ENCODE measurements at regions not wholly inside any gene's neighbourhood (a gene's known extent, or its start where the extent isn't known, plus 50 kb on each side); places are given as distances from the start of the nearest gene placed in this dataset.
"Not testable (repeated sequence)": the region's sequence is repeated elsewhere in the genome, so short reads cannot be mapped to it uniquely, and the experiment has no call there.

DNA sequence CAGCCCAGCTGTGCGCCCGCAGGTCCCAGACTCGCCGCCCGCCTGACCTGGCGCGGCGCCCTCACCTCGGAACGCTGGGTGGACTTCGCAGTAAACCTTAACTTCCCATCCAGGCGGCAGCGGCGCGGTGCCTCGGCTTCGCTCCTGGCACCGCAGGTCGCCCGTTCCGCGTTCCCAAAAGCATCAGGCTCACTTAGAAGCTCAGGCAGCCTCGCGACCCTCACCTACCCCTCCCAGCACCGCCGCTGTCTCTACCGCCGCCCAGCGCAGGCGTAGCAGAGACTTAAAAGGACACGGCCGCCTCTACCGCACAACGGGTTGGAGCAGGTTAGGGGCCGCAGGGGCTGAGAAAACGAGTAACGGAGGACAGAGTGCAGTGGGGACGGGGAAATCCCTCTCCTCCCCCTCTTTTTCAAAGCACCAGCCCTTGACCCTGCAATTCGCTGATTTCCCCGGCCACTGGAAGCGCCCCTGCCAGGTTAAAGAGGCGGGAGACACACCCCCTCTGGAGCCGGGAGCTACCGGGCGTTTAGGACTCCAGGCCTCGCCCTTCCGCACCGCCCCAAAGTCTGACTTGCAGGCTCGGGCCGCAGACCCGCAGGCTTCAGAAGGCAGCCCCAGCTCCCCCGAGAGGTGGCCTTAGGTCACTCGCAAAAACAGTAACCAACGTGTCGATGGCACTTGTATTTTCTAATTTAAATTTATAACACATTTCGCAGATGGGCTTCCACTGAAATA is 328.5 kb downstream of the FAM72C start:
- no peak for DNase-seq (ENCODE audit: low read depth in 2 of 2, low spot score in 1 of 2)

DNA sequence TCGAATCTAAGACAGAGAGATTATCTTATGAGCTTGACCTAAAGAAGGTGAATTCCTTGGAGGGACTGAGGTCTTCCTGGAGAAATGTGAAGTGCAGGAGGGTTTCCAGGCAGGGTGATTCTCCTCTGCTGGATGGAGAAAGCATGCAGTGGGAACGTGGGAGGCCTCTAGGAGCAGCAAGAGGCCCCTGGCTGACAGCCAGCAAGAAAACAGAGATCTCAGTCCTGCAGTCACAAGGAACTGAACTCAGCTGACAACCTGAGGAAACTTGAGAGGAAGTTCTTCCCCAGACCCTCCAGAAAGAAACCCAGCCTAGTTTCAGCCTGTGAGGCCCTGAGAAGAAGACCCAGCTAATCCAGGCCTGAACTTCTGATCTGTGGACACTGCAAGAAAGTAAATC is 345.9 kb downstream of the FAM72C start:
- DNase-seq (ENCODE audit: low read depth in 2 of 2, low spot score in 1 of 2), result no peak

DNA sequence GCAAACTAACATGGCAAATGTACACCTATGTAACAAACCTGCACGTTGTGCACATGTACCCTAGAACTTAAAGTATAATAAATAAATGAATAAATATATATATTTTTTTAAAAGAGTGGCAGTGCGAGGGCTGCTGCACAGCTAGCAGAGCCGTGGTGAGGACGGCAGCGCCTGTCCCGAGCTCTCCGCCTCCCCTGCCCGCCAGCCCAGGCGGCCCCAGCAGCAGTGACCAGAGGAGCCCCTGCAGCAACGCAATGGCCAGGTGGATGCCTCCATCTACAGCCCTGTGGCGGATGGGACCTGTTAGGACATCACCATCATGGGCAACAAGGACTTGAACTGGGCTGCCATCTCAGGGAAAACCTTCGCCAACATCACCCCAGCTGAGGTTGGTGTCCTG is 351.9 kb downstream of the FAM72C start:
- DNase-seq (ENCODE audit: low read depth in 2 of 2, low spot score in 1 of 2), result no peak

DNA sequence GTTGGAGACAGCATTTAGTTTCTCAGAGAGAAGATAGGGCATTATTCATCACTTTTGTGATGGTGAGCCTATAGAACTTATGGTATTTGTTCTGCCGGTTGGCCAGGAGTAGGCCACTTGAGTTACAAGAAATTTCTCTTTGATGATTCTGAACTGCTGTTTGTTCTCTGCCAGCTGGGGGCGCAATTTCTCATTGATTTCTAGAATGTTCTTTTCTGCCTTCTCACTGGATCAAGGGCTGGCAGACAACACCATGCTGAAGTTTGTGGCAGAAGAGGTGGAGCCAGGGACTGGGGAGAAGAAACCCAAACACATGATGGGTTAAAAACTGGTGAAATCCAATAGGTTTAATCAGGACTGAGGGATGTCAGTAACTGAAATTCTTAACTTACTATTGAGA is 360.6 kb downstream of the FAM72C start:
- no peak for DNase-seq (ENCODE audit: low read depth in 2 of 2, low spot score in 1 of 2)

DNA sequence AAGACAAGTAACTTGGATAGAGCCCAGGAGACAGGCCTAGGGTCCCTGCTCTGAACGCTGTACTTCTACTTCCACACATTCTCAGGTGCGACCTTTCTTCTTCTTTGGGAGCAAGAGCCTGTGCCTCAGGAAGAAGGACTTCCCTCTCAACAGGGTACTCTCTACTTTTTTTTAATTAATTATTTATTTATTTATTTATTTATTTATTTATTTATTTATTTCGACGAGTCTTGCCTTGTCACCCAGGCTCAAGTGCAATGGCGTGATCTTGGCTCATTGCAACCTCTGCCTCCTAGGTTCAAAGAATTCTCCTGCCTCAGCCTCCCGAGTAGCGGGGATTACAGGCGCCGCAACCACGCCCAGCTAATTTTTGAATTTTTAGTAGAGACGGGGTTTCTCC is 361.6 kb downstream of the FAM72C start:
- DNase-seq (ENCODE audit: low read depth in 2 of 2, low spot score in 1 of 2), result no peak

DNA sequence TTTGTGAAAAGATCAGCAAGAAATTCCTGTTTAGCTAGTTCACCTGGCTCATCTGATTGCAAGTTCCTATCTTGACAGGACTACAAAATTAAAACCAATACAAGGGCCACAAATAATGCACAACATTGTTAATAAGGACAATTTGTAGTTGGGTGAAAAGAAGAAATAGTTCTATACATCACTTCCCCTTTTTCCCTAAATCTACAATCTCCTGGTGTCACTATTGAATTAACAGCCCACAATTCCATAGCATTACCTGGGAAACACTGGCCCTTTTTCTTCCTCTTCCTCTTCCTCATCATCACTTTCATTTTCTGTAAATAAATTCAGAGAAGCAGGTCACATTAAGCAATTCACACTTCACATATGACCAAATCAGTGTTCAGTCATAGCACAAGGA is 366.9 kb downstream of the FAM72C start:
- no peak for DNase-seq (ENCODE audit: low read depth in 2 of 2, low spot score in 1 of 2)

DNA sequence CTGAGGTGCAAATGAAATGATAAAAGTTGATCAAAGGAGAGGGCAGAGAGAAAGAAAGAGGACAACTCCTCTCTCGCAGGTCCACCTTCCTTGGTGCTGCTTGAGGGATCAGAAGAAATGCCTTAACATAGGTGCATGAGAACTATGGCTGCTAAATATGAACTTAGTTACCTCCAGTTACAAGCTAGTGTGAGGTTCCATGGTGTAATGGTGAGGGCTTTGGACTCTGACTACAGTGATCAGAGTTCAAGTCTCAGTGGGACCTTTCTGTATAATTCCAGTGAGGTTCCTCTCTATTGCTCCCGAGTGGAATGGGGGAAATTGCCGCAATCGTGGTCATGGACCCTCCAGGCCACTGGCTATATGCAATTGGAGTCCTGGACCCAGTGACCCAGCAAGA is 387.3 kb downstream of the FAM72C start:
- no peak for DNase-seq (ENCODE audit: low read depth in 2 of 2, low spot score in 1 of 2)

DNA sequence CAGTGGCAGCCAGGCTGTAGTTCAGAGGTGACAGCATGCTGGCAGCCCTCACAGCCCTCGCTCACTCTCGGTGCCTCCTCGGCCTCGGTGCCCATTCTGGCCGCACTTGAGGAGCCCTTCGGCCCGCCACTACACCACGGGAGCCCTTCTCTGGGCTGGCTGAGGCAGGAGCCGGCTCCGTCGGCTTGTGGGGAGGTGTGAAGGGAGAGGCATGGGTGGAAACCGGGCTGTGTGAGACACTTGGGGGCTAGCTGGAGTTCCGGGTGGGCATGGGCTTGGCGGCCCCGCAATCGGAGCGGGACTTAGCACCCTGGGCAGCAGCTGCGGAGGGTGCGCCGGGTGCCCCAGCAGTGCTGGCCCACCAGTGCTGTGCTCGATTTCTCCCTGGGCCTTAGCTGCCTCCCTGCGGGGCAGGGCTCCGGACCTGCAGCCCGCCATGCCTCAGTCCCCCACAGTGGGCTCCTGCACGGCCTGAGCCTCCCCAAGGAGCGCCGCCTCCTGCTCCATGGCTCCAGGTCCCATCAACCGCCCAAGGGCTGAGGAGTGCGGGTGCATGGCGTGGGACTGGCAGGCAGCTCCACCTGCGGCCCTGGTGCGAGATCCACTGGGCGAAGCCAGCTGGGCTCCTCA is 396.8 kb downstream of the FAM72C start:
- DNase-seq (ENCODE audit: low read depth in 2 of 2, low spot score in 1 of 2), result no peak

DNA sequence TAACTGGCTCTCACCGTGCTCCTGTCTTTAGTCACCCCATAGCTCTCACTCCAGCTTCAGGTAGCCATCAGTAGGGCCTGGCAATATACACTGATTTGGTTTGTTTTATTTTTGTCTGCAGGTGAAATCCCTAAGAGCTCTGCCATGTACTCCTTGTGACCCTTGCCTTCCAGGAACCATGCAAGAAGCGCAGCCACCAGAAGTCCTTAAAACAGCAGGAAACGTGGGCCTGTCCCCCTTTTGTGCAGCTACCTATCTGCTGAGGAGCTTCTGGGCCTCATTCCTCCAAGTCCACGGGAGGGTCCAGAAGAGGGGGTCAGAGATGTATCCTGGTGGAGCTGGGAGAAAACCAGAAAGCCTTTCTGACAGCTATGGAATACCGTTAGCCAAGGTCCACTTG is 399.1 kb downstream of the FAM72C start:
- not testable (repeated sequence) for DNase-seq (ENCODE audit: low read depth in 2 of 2, low spot score in 1 of 2)

DNA sequence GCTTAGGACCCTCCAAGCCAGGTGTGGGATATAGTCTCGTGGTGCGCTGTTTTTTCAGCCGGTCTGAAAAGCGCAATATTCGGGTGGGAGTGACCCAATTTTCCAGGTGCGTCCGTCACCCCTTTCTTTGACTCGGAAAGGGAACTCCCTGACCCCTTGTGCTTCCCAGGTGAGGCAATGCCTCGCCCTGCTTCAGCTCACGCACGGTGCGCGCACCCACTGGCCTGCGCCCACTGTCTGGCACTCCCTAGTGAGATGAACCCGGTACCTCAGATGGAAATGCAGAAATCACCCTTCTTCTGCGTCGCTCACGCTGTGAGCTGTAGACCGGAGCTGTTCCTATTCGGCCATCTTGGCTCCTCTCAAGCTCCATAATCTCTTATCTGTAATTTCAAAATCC is 408.0 kb downstream of the FAM72C start:
- not testable (repeated sequence) for DNase-seq (ENCODE audit: low read depth in 2 of 2, low spot score in 1 of 2)

DNA sequence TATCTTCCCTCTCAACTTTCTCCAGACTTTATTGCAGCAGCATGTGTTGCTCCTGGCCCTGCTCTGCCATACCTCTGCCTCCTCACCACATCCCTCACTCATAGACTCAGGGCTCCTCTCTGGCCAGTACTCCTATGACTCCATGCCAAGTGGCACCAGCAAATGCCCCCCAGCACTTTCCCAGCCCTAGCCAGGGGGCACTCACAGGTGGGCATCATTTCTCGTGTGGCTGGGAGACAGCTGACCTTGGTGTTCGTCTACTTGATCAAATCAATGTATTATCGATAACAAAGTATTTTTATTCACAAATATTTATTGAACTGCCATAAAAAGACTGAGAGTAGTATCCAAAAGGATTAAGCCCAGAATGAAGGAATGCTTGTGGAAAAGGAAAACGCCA is 418.2 kb downstream of the FAM72C start:
- DNase-seq (ENCODE audit: low read depth in 2 of 2, low spot score in 1 of 2), result no peak

DNA sequence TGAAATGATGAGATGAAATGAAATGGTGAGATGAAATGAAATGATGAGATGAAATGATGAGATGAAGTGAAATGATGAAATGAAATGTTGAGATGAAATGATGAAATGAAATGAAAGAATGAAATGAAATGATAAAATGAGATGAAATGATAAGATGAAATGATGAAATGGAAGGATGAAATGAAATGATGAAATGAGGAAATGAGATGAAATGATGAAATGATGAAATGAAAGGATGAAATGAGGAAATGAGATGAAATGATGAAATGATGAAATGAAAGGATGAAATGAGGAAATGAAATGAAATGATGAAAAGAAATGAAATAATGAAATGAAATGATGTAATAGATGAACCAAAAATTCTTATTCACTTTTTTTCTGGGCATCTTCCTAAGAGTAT is 467.1 kb downstream of the FAM72C start:
- DNase-seq (ENCODE audit: low read depth in 2 of 2, low spot score in 1 of 2), result not testable (repeated sequence)

DNA sequence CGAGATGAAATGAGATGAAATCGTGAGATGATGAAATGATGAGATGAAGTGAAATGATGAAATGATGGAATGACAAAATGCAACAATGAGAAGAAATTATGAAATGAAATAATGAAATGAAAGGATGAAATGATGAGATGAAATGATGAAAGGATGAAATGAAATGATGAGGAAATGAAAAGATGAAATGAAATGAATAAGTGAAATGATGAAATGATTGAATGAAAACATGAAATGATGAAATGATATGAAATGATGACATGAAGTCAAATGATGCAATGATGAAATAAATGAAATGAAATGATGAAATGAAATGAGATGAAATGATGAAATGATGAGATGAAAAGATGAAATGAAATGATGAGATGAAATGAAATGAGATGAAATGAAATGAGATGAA is 467.7 kb downstream of the FAM72C start:
- not testable (repeated sequence) for DNase-seq (ENCODE audit: low read depth in 2 of 2, low spot score in 1 of 2)

DNA sequence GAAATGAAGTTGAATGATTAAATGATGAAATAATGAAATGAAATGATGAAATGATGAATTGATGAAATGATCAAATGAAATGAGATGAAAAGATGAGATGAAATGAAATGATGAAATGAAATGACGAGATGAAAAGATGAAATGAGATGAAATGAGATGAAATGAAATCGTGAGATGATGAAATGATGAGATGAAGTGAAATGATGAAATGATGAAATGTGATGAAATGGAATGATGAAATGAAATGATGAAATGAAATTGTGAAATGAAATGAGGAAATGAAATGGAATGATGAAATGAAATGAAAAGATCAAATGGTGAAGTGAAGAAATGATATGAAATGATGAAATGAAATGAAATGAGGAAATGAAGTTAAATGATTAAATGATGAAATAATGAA is 468.7 kb downstream of the FAM72C start:
- not testable (repeated sequence) for DNase-seq (ENCODE audit: low read depth in 2 of 2, low spot score in 1 of 2)

DNA sequence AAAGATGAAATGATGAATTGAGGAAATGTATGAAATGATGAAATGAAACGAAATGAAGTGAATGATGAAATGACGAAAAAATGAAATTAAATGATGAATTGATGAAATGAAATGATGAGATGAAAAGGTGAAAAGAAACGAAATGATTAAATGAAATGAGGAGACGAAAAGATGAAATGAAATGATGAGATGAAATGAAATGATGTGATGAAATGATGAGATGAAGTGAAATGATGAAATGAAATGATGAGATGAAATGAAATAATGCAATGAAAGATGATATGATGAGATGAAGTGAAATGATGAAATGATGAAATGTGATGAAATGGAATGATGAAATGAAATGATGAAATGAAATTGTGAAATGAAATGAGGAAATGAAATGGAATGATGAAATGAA is 469.7 kb downstream of the FAM72C start:
- not testable (repeated sequence) for DNase-seq (ENCODE audit: low read depth in 2 of 2, low spot score in 1 of 2)

DNA sequence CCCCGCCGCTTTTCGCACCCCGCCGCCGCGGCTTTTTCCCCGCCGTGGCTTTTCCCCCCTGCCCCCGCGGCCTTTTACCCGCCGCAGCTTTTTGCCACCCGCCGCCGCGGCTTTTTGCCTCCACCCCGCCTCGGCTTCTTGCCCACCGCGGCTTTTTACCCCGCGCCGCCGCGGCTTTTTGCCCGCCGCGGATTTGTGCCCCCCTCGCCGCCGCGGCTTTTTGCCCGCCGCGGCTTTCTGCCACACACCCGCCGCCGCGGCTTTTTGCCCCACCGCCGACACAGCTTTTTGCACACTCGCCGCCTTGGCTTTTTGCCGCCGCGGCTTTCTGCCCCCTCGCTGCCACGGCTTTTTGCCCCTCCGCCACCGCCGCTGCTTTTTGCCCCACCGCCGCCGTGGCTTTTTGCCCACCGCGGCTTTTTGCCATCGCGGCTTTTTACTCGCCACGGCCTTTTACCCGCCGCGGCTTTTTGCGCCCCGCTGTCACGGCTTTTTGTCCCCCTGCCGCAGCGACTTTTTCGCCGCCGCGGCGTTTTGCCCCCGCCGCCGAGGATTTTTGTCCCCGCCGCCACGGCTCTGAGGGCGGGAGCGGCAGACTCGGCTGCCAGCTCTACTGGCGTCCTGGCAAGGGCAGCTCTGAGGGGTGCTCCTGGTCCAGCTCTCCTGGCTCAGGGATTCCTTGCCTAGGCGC is 473.6 kb downstream of the FAM72C start:
- DNase-seq (ENCODE audit: low read depth in 2 of 2, low spot score in 1 of 2), result not testable (repeated sequence)

DNA sequence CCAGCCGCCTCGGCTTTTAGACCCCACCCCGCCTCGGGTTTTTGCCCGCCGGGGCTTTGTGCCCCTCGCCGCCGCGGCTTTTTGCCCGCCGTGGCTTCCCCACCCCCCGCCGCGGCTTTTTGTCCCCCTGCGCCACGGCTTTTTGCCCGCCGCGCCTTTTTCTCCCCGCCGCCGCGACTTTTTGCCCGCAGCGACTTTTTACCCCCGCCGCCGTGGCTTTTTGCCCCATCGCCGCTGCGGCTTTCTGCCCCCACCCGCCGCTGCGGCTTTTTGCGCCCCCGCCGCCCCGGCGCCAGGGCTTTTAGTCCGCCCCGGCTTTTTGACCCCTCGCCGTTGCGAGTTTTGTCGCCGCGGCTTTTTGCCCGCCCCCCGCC is 474.4 kb downstream of the FAM72C start:
- no peak for DNase-seq (ENCODE audit: low read depth in 2 of 2, low spot score in 1 of 2)

DNA sequence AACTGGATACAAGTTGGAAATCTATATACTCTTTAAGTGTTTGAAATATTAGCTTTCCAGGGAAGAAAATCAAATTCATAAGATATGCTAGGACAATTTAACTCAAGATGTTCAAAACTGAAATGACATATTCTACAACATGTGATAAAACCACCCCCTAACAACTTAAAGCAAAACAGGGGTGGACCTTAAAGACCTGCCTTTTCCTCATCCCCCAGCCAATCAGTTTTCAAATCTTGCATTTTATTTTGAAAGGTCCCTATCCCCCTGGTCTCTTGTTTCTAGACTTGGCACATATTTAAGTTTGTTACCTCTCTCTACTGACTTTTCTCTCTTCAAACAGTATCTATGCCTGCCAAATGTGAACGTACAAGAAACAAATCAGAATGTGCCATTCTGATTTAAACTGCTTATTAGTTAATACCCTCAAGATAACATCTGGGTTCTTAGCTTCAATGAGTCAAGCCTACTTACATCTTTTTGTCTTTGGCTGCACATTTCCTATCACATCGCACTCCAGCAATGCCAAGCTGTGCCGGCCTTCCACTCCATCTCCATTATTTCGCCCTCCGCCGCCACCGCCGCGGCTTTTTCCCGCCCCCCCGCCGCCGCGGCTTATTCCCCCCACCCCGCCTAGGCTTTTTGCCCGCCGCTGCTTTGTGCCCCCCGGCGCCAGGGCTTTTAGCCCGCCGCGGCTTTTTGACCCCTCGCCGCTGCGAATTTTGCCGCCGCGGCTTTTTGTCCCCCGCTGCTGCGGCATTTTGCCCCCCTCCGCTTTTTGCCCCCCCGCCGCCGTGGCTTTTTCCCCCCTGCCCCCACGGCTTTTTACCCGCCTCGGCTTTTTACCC is 475.0 kb downstream of the FAM72C start:
- DNase-seq (ENCODE audit: low read depth in 2 of 2, low spot score in 1 of 2), result not testable (repeated sequence)
